GM18861 (cell line): ENCODE measurements at regions not wholly inside any gene's neighbourhood (a gene's known extent, or its start where the extent isn't known, plus 50 kb on each side); places are given as distances from the start of the nearest gene placed in this dataset.
A peak's percentile ranks its signal among the peaks of the same experiment; 100 is the strongest.

Experiments used
- ATAC-seq: cut with Tn5 transposase; IDR thresholded peaks from one replicate; pipeline ENCODE4 v1.9.1; 2021; ENCODE audit not compliant: unreplicated experiment

GRCh38 chr6:56864171-56864616, 90.7 kb upstream of the BEND6 start:
- no peak for ATAC-seq

GRCh38 chr6:56863366-56863765, 91.5 kb upstream of the BEND6 start:
- no peak for ATAC-seq

- peak; percentile 39 for ATAC-seq
These were observed 92.3 kb upstream of the BEND6 start for GRCh38 chr6:56862415-56863175.

- ATAC-seq = no peak
These were observed 94.4 kb upstream of the BEND6 start for GRCh38 chr6:56860475-56860874.

GRCh38 chr6:56856036-56856580, 98.8 kb upstream of the BEND6 start:
- no peak for ATAC-seq

- no peak for ATAC-seq
These were observed 100.8 kb upstream of the BEND6 start for GRCh38 chr6:56854086-56854485.

GRCh38 chr6:56853541-56853940, 101.4 kb upstream of the BEND6 start:
- no peak for ATAC-seq

GRCh38 chr6:56852260-56853010, 102.5 kb upstream of the BEND6 start:
- peak; percentile 5 for ATAC-seq

- ATAC-seq = peak; percentile 92
These were observed 103.2 kb upstream of the BEND6 start for GRCh38 chr6:56851541-56852259.

- ATAC-seq = no peak
These were observed 103.8 kb upstream of the BEND6 start for GRCh38 chr6:56851074-56851473.

- no peak for ATAC-seq
These were observed 104.3 kb upstream of the BEND6 start for GRCh38 chr6:56850626-56851025.

- ATAC-seq = no peak
These were observed 105.0 kb upstream of the BEND6 start for GRCh38 chr6:56849896-56850295.

- no peak for ATAC-seq
These were observed 106.8 kb upstream of the BEND6 start for GRCh38 chr6:56848105-56848504.

- ATAC-seq = no peak
These were observed 109.9 kb upstream of the BEND6 start for GRCh38 chr6:56845032-56845431.

GRCh38 chr6:56843476-56844349, 111.2 kb upstream of the BEND6 start:
- peak; percentile 67 for ATAC-seq

GRCh38 chr6:56842686-56843475, 112.0 kb upstream of the BEND6 start:
- no peak for ATAC-seq

- no peak for ATAC-seq
These were observed 113.2 kb upstream of the BEND6 start for GRCh38 chr6:56841751-56842150.

GRCh38 chr6:56841381-56841749, 113.5 kb upstream of the BEND6 start:
- ATAC-seq = no peak

GRCh38 chr6:56840467-56841380, 114.2 kb upstream of the BEND6 start:
- no peak for ATAC-seq
